Activated B cell treated with CpG ODN at 0.5 μM for 24 hours (primary cell): ENCODE measurements at regions not wholly inside any gene's neighbourhood (a gene's known extent, or its start where the extent isn't known, plus 50 kb on each side); places are given as distances from the start of the nearest gene placed in this dataset.

ENCODE experiments used
- ATAC-seq: fragments of 200-7000 bp; cut with Tn5 transposase; one replicate; pipeline ENCODE4 v1.10.0; 2021; ENCODE audit warnings: low read depth, mild to moderate bottlenecking, moderate library complexity
- CTCF ChIA-PET: fragments of 350-600 bp; sonication (Branson Sonifier 250); formaldehyde crosslinking; loops from one replicate; lab custom pipeline; 2021; ENCODE audit warnings: antibody characterized with exemption; lab: Charles Lee
- POLR2A ChIA-PET: fragments of 350-600 bp; sonication (Branson Sonifier 250); formaldehyde crosslinking; loops from one replicate; lab custom pipeline; 2021; ENCODE audit warnings: antibody characterized with exemption; lab: Charles Lee
- DNase-seq: peaks from one replicate; pipeline ENCODE4 v3.0.0; 2022
- H3K27ac Mint-ChIP-seq: one replicate; pipeline ENCODE4 v1.8.0; 2020; ENCODE audit warnings: mixed read lengths
- H3K27me3 Mint-ChIP-seq: one replicate; pipeline ENCODE4 v1.8.0; 2021; ENCODE audit warnings: mixed read lengths
- H3K36me3 Mint-ChIP-seq: one replicate; pipeline ENCODE4 v1.8.0; 2021; ENCODE audit warnings: low read depth, mixed read lengths
- H3K4me1 Mint-ChIP-seq: one replicate; pipeline ENCODE4 v1.8.0; 2021; ENCODE audit warnings: mixed read lengths
- H3K4me3 Mint-ChIP-seq: one replicate; pipeline ENCODE4 v1.8.0; 2020; ENCODE audit warnings: mild to moderate bottlenecking, mixed read lengths
- H3K9me3 Mint-ChIP-seq: one replicate; pipeline ENCODE4 v1.8.0; 2020; ENCODE audit warnings: mixed read lengths
- CTCF ChIP-seq: fragments of 200-600 bp; IDR thresholded peaks from one replicate; pipeline ENCODE4 v1.8.0; 2022; ENCODE audit warnings: antibody characterized with exemption, mild to moderate bottlenecking
- intact Hi-C: fragments of 100-400 bp; cut with micrococcal nuclease; formaldehyde crosslinking; loops from one replicate; pipeline ENCODE4 v1.15.1; 2024

DNA sequence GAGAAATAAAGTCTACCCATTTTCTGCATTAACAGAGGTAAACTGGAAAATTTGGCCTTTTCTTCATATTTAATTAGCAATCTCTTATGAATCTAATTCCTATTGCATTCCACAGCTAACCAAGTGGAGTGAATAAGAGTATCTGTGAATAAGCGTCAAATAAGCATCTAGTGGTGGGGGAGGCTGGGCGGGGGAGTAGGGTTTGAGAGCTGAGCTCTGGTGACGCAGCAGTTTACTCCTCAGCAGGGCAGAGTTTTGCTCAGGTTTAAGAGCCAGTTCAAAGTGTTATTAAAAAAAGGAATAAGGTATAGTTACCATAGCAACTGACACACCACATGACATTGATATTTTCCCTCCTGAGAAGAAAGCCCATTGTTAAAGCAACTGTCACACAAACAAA, 1346.8 kb upstream of the CELF2 start:
- ChIA-PET POLR2A (no interaction called here), CTCF (no interaction called here)
- no peak for TF ChIP-seq CTCF
- H3K27me3 Mint-ChIP-seq: no peaks in the 10 kb centered on the region
- H3K36me3 Mint-ChIP-seq: no peaks in the 10 kb centered on the region
- H3K4me1 Mint-ChIP-seq: no peaks in the 10 kb centered on the region
- ATAC-seq (no peak), DNase-seq (no peak)
- intact Hi-C loops: no loop called here
- no peak overlapping the region for H3K27ac Mint-ChIP-seq
- H3K4me3 Mint-ChIP-seq: no peak overlapping the region
- H3K9me3 Mint-ChIP-seq: no peaks in the 10 kb centered on the region

- no peak for TF ChIP-seq CTCF
- Mint-ChIP-seq H3K27me3 (no peaks in the 10 kb centered on the region), H3K4me3 (no peak overlapping the region), H3K4me1 (no peaks in the 10 kb centered on the region), H3K36me3 (no peaks in the 10 kb centered on the region), H3K9me3 (peaks cover 7% of the 10 kb centered on the region), H3K27ac (no peak overlapping the region)
- intact Hi-C loops: no loop called here
- ATAC-seq (no peak), DNase-seq (no peak)
- CTCF ChIA-PET: no interaction called here
- POLR2A ChIA-PET: no interaction called here
Observed at GRCh38 chr10:9681655-9682054, 1336.0 kb upstream of the CELF2 start.

DNA sequence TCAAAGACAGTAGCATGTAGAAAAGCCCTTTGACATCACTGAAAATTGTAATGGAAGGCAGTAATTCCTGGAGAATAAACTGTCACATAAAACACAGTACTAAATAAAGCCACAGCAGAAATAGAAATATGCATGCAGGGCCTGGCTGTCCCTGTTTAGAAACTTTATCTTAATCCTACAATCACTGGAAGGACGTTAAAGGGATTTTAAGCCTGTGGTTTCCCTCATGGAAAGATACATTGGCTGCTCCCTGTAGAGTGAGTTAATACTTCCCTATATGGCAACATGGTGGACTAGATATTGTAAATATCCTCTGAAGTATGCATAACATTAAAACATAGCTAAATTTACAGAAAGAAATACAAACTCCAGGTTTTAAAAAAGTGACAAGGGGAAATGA, 1334.9 kb upstream of the CELF2 start:
- H3K4me1 Mint-ChIP-seq: no peaks in the 10 kb centered on the region
- H3K36me3 Mint-ChIP-seq: no peaks in the 10 kb centered on the region
- no peaks in the 10 kb centered on the region for H3K27me3 Mint-ChIP-seq
- ChIA-PET POLR2A (no interaction called here), CTCF (no interaction called here)
- intact Hi-C loops: no loop called here
- no peak overlapping the region for H3K4me3 Mint-ChIP-seq
- H3K9me3 Mint-ChIP-seq: peaks cover 7% of the 10 kb centered on the region
- H3K27ac Mint-ChIP-seq: no peak overlapping the region
- ATAC-seq (no peak), DNase-seq (no peak)
- no peak for TF ChIP-seq CTCF

DNA sequence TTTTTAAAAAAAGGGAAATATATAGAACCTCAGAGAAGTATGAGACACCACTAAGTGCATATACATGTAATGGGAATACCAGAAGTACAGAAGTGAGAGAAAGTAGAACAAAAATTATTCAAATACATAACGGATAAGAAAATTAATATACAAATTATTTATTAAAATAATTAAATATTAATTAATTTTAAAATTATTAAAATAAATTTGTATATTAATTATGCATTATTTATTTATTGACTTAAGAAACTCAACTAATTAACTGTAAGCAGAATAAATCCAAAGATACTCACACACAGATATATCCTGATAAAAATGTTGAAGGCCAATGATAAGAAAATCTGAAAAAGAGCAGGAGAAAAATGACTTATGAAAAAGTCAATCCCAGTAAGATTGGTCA, 1333.5 kb upstream of the CELF2 start:
- intact Hi-C loops: no loop called here
- no peaks in the 10 kb centered on the region for H3K36me3 Mint-ChIP-seq
- TF ChIP-seq CTCF: no peak
- CTCF ChIA-PET: no interaction called here
- POLR2A ChIA-PET: no interaction called here
- DNase-seq: no peak
- H3K4me3 Mint-ChIP-seq: no peak overlapping the region
- no peak overlapping the region for H3K27ac Mint-ChIP-seq
- H3K4me1 Mint-ChIP-seq: no peaks in the 10 kb centered on the region
- no peaks in the 10 kb centered on the region for H3K27me3 Mint-ChIP-seq
- ATAC-seq: no peak
- H3K9me3 Mint-ChIP-seq: peaks cover 7% of the 10 kb centered on the region

GRCh38 chr10:9685596-9685995, 1332.1 kb upstream of the CELF2 start:
- Mint-ChIP-seq H3K4me3 (no peak overlapping the region), H3K9me3 (peaks cover 4% of the 10 kb centered on the region), H3K36me3 (no peaks in the 10 kb centered on the region), H3K4me1 (no peaks in the 10 kb centered on the region), H3K27me3 (no peaks in the 10 kb centered on the region), H3K27ac (no peak overlapping the region)
- ChIA-PET CTCF (no interaction called here), POLR2A (no interaction called here)
- ATAC-seq (no peak), DNase-seq (no peak)
- intact Hi-C loops: no loop called here
- TF ChIP-seq CTCF: no peak
